Upper lobe of right lung (tissue), 1 donor: ENCODE measurements at regions not wholly inside any gene's neighbourhood (a gene's known extent, or its start where the extent isn't known, plus 50 kb on each side); places are given as distances from the start of the nearest gene placed in this dataset.

ENCODE experiments used
- ATAC-seq: fragments of 200-7000 bp; cut with Tn5 transposase; one replicate; pipeline ENCODE4 v1.9.1; 2020; ENCODE audit warnings: mild to moderate bottlenecking, moderate library complexity
- DNase-seq: peaks from one replicate; pipeline ENCODE4 v3.0.0-alpha.2; 2020
- H3K27ac ChIP-seq: fragments of 200-600 bp; one replicate; pipeline ENCODE4 v1.8.0; 2022
- H3K27me3 ChIP-seq: fragments of 200-600 bp; one replicate; pipeline ENCODE4 v1.8.0; 2022; ENCODE audit warnings: mild to moderate bottlenecking
- H3K36me3 ChIP-seq: fragments of 200-600 bp; one replicate; pipeline ENCODE4 v1.8.0; 2022
- H3K4me1 ChIP-seq: fragments of 200-600 bp; one replicate; pipeline ENCODE4 v1.8.0; 2022
- H3K4me3 ChIP-seq: fragments of 200-600 bp; one replicate; pipeline ENCODE4 v1.8.0; 2022; ENCODE audit warnings: mild to moderate bottlenecking
- H3K9me3 ChIP-seq: fragments of 200-600 bp; one replicate; pipeline ENCODE4 v1.8.0; 2022
- CTCF ChIP-seq: fragments of 200-600 bp; IDR thresholded peaks from one replicate; pipeline ENCODE4 v1.8.0; 2022; ENCODE audit warnings: antibody characterized with exemption
- intact Hi-C: fragments of 100-400 bp; cut with DNase I; formaldehyde crosslinking; loops from one replicate; pipeline ENCODE4 v1.11.0; 2022
- donor health status: DM: no; HTN: yes; CAD: no; lungs with severe emphysema.

DNA sequence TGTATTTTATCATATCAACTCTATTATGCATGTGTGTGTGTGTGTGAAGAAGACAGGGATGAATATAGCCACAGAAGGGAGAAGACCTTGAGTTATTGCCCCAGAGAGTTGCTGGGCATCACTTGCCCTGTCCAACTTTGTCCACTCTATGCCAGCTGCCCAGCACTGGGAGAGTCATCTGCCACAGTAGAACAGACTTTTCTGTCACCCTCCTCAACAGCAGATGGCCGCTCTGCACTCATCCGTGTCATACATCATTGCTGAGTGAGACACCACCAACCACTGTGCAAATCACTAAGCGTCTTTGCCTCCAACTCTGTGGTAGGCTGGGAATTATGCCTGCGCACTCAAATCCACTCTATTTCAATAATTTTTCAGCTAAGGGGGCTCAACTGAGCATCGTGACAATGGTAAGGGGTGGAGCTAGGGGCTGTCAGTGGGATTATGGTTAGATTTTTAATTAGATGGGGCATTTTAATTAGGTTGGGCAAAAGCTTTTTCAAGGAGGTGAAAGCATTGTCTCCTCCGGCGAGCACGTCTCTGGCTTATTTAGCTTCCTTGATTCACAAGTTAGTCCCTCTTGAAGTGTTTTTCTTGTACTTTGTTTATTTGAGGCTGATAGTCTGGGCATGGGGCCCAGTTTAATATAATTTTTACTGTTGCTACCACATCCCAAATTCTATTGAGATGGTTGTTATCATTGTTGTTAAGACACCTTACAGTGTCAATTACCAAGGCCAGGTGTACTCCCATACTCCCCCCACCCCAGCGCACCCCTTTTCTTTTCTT is 100.1 kb upstream of the KLF3 start:
- H3K4me3 ChIP-seq = no peak overlapping the region
- no peaks in the 10 kb centered on the region for H3K27me3 ChIP-seq
- H3K27ac ChIP-seq = no peak overlapping the region
- no peak for ATAC-seq
- H3K4me1 ChIP-seq = peaks cover 25% of the 10 kb centered on the region
- H3K36me3 ChIP-seq = no peaks in the 10 kb centered on the region
- DNase-seq = no peak
- intact Hi-C loops = no loop called here
- no peaks in the 10 kb centered on the region for H3K9me3 ChIP-seq
- no peak for TF ChIP-seq CTCF

DNA sequence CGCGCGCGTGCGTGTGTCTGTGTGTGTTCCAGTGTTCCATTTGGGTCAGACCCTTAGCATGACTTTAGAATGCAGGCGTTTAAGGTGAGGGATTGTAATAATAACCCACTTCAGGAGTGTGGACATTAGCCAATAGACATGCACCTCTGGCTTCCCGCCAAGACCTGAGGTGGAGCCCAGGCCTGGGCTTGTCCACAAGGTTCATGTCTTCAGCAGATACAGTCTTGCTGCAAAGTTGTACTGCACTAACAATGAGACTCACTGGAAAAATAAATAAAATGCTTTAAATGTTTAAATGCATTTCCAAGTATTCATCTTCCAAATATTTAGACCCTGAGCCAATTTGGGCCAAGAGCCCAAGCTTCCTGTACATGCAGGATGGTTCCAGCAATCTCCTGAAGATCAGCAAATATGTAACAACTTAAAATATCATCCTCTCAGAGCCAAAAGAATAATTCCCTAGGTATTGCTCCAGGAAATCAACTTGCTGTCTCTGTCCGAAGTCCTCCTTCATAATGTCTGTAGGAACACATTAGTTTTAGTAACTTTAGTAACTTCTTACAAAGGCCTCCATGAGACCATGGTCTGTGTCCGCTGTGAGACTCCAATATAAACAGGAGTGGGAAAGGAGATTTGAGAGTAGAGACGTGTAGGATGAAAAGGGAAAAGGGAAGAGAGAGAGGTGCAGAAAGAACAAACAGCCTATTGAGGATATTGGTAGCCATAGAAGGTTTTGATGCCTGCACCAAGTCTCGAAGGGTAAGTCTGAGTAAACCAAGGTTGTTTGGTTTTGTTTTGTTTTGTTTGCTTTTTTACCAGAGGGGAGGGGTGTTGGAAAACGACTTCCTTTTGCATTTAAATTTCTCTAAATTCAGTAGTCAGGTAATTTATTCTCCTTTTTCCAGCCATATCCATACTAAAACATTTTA is 98.5 kb upstream of the KLF3 start:
- no peaks in the 10 kb centered on the region for H3K27me3 ChIP-seq
- no peak overlapping the region for H3K4me3 ChIP-seq
- intact Hi-C loops = no loop called here
- H3K9me3 ChIP-seq = no peaks in the 10 kb centered on the region
- no peaks in the 10 kb centered on the region for H3K36me3 ChIP-seq
- peaks cover 25% of the 10 kb centered on the region for H3K4me1 ChIP-seq
- DNase-seq = no peak
- no peak for TF ChIP-seq CTCF
- no peak for ATAC-seq
- H3K27ac ChIP-seq = no peak overlapping the region

- H3K9me3 ChIP-seq = no peaks in the 10 kb centered on the region
- H3K36me3 ChIP-seq = no peaks in the 10 kb centered on the region
- H3K4me1 ChIP-seq = peaks cover 25% of the 10 kb centered on the region
- intact Hi-C loops = no loop called here
- H3K27me3 ChIP-seq = no peaks in the 10 kb centered on the region
- no peak for TF ChIP-seq CTCF
- DNase-seq (no peak), ATAC-seq (no peak)
- H3K27ac ChIP-seq = no peak overlapping the region
- H3K4me3 ChIP-seq = no peak overlapping the region
Observed at GRCh38 chr4:38566806-38567398, 97.1 kb upstream of the KLF3 start.

GRCh38 chr4:38567457-38567856 is 96.5 kb upstream of the KLF3 start:
- TF ChIP-seq CTCF = no peak
- no peak overlapping the region for H3K4me3 ChIP-seq
- ATAC-seq (no peak), DNase-seq (no peak)
- H3K36me3 ChIP-seq = no peaks in the 10 kb centered on the region
- H3K27me3 ChIP-seq = no peaks in the 10 kb centered on the region
- H3K9me3 ChIP-seq = no peaks in the 10 kb centered on the region
- intact Hi-C loops = no loop called here
- H3K27ac ChIP-seq = no peak overlapping the region
- peaks cover 23% of the 10 kb centered on the region for H3K4me1 ChIP-seq

DNA sequence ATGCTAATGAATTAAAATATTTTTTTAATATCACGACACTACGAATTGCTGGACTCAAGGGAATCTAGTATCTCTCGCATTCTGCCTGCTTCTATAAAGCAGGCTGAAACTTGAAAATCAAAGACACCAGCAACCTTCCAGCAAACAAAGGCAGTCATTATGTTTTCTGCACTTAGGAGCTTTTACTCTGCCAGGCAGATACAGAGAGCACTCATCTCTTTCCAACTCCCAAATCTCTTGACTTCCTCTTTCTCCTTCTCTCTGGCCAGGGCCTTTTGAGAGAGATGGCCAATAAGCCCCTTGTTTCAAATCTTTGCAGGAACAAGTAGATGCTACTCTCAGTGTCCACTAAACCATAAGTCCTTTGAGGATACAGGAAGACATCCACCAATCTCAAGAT is 95.2 kb upstream of the KLF3 start:
- Histone ChIP-seq H3K27me3 (no peaks in the 10 kb centered on the region), H3K36me3 (no peaks in the 10 kb centered on the region), H3K9me3 (no peaks in the 10 kb centered on the region), H3K27ac (no peak overlapping the region), H3K4me1 (peaks cover 13% of the 10 kb centered on the region), H3K4me3 (no peak overlapping the region)
- TF ChIP-seq CTCF = no peak
- DNase-seq (no peak), ATAC-seq (no peak)
- intact Hi-C loops = no loop called here
